ENCODE measurements at regions not wholly inside any gene's neighbourhood (a gene's known extent, or its start where the extent isn't known, plus 50 kb on each side); places are given as distances from the start of the nearest gene placed in this dataset.

GRCh38 chr2:80711915-80712314 is 407.4 kb upstream of the LRRTM1 start:
- TF ChIP-seq CTCF (IDR thresholded peaks at IDR 0.05; ENCODE audit: poor library complexity, severe bottlenecking), result no peak
- DNase-seq (ENCODE audit: low spot score), result no peak
- H3K27me3 ChIP-seq (ENCODE audit: insufficient read depth, poor library complexity, severe bottlenecking), result no peaks in the 10 kb centered on the region

GRCh38 chr2:80706951-80707350 is 402.4 kb upstream of the LRRTM1 start:
- H3K4me1 ChIP-seq (ENCODE audit: insufficient read depth, poor library complexity, severe bottlenecking), result no peaks in the 10 kb centered on the region
- no peak overlapping the region for H3K27ac ChIP-seq (ENCODE audit: poor library complexity, severe bottlenecking)
- no peaks in the 10 kb centered on the region for H3K9me3 ChIP-seq (ENCODE audit: severe bottlenecking)
- H3K27me3 ChIP-seq (ENCODE audit: insufficient read depth, poor library complexity, severe bottlenecking), result no peaks in the 10 kb centered on the region
- no peak for DNase-seq (ENCODE audit: low spot score)
- no peak for ATAC-seq (ENCODE audit: low read depth)
- TF ChIP-seq CTCF (IDR thresholded peaks at IDR 0.05; ENCODE audit: poor library complexity, severe bottlenecking), result no peak
- H3K4me3 ChIP-seq (ENCODE audit: severe bottlenecking), result no peak overlapping the region
- H3K36me3 ChIP-seq (ENCODE audit: low read depth), result no peaks in the 10 kb centered on the region

More at GRCh38 chr2:80711915-80712314, 407.4 kb upstream of the LRRTM1 start:
- Histone ChIP-seq H3K36me3 (ENCODE audit: low read depth) (no peaks in the 10 kb centered on the region), H3K9me3 (ENCODE audit: severe bottlenecking) (no peaks in the 10 kb centered on the region), H3K4me3 (ENCODE audit: severe bottlenecking) (no peak overlapping the region), H3K4me1 (ENCODE audit: insufficient read depth, poor library complexity, severe bottlenecking) (no peaks in the 10 kb centered on the region), H3K27ac (ENCODE audit: poor library complexity, severe bottlenecking) (no peak overlapping the region)
- no peak for ATAC-seq (ENCODE audit: low read depth)

GRCh38 chr2:80706541-80706940 is 402.0 kb upstream of the LRRTM1 start:
- Histone ChIP-seq H3K4me3 (ENCODE audit: severe bottlenecking) (no peak overlapping the region), H3K9me3 (ENCODE audit: severe bottlenecking) (no peaks in the 10 kb centered on the region), H3K36me3 (ENCODE audit: low read depth) (no peaks in the 10 kb centered on the region), H3K27me3 (ENCODE audit: insufficient read depth, poor library complexity, severe bottlenecking) (no peaks in the 10 kb centered on the region), H3K4me1 (ENCODE audit: insufficient read depth, poor library complexity, severe bottlenecking) (no peaks in the 10 kb centered on the region), H3K27ac (ENCODE audit: poor library complexity, severe bottlenecking) (no peak overlapping the region)
- TF ChIP-seq CTCF (IDR thresholded peaks at IDR 0.05; ENCODE audit: poor library complexity, severe bottlenecking), result no peak
- no peak for ATAC-seq (ENCODE audit: low read depth)
- no peak for DNase-seq (ENCODE audit: low spot score)

- no peaks in the 10 kb centered on the region for H3K36me3 ChIP-seq (ENCODE audit: low read depth)
- TF ChIP-seq CTCF (IDR thresholded peaks at IDR 0.05; ENCODE audit: poor library complexity, severe bottlenecking), result no peak
- H3K4me1 ChIP-seq (ENCODE audit: insufficient read depth, poor library complexity, severe bottlenecking), result no peaks in the 10 kb centered on the region
- H3K27me3 ChIP-seq (ENCODE audit: insufficient read depth, poor library complexity, severe bottlenecking), result no peaks in the 10 kb centered on the region
- DNase-seq (ENCODE audit: low spot score) (no peak), ATAC-seq (ENCODE audit: low read depth) (no peak)
- no peaks in the 10 kb centered on the region for H3K9me3 ChIP-seq (ENCODE audit: severe bottlenecking)
- no peak overlapping the region for H3K27ac ChIP-seq (ENCODE audit: poor library complexity, severe bottlenecking)
- no peak overlapping the region for H3K4me3 ChIP-seq (ENCODE audit: severe bottlenecking)
Observed at GRCh38 chr2:80703532-80703931, 399.0 kb upstream of the LRRTM1 start.

GRCh38 chr2:80700961-80701360 is 396.4 kb upstream of the LRRTM1 start:
- Histone ChIP-seq H3K27ac (ENCODE audit: poor library complexity, severe bottlenecking) (no peak overlapping the region), H3K9me3 (ENCODE audit: severe bottlenecking) (no peaks in the 10 kb centered on the region), H3K36me3 (ENCODE audit: low read depth) (no peaks in the 10 kb centered on the region), H3K4me1 (ENCODE audit: insufficient read depth, poor library complexity, severe bottlenecking) (no peaks in the 10 kb centered on the region), H3K27me3 (ENCODE audit: insufficient read depth, poor library complexity, severe bottlenecking) (no peaks in the 10 kb centered on the region), H3K4me3 (ENCODE audit: severe bottlenecking) (no peak overlapping the region)
- DNase-seq (ENCODE audit: low spot score) (no peak), ATAC-seq (ENCODE audit: low read depth) (no peak)
- no peak for TF ChIP-seq CTCF (IDR thresholded peaks at IDR 0.05; ENCODE audit: poor library complexity, severe bottlenecking)

Data from RWPE2 (cell line).